SK-MEL-5 (cell line): ENCODE measurements at regions not wholly inside any gene's neighbourhood (a gene's known extent, or its start where the extent isn't known, plus 50 kb on each side); places are given as distances from the start of the nearest gene placed in this dataset.
A peak's percentile ranks its signal among the peaks of the same experiment; 100 is the strongest.

ENCODE experiments used
- DNase-seq: peaks from one replicate; pipeline ENCODE4 v3.0.0-alpha.2; 2016; ENCODE audit warnings: low read depth, low spot score
- in situ Hi-C: cut with HindIII; loops from 2 replicates; pipeline ENCODE4 v1.10.0; 2016; ENCODE audit warnings: low sequenced_read_pairs, high pct_unique_total_duplicates, low pct_unique_long_range_greater_than_20kb

GRCh38 chr3:17805461-17805940, 63.1 kb upstream of the TBC1D5 start:
- in situ Hi-C loops = no loop called here
- no peak for DNase-seq

- in situ Hi-C loops = no loop called here
- no peak for DNase-seq
These were observed 60.5 kb upstream of the TBC1D5 start for GRCh38 chr3:17802950-17803349.

- in situ Hi-C loops = no loop called here
- no peak for DNase-seq
These were observed 58.7 kb upstream of the TBC1D5 start for GRCh38 chr3:17801131-17801530.

GRCh38 chr3:17800232-17800631, 57.8 kb upstream of the TBC1D5 start:
- in situ Hi-C loops = no loop called here
- DNase-seq = no peak

GRCh38 chr3:17799312-17799711, 56.9 kb upstream of the TBC1D5 start:
- peak; percentile 43 for DNase-seq
- in situ Hi-C loops = no loop called here

GRCh38 chr3:17798000-17798399, 55.6 kb upstream of the TBC1D5 start:
- DNase-seq = no peak
- in situ Hi-C loops = no loop called here

- no peak for DNase-seq
- in situ Hi-C loops = no loop called here
These were observed 53.3 kb upstream of the TBC1D5 start for GRCh38 chr3:17795711-17796110.

GRCh38 chr3:17795280-17795679, 52.8 kb upstream of the TBC1D5 start:
- in situ Hi-C loops = no loop called here
- no peak for DNase-seq

GRCh38 chr3:17793542-17794195, 51.2 kb upstream of the TBC1D5 start:
- in situ Hi-C loops = no loop called here

More at GRCh38 chr3:17793542-17794195, 51.2 kb upstream of the TBC1D5 start:
- DNase-seq = no peak
